ENCODE measurements at regions not wholly inside any gene's neighbourhood (a gene's known extent, or its start where the extent isn't known, plus 50 kb on each side); places are given as distances from the start of the nearest gene placed in this dataset.
"Not testable (repeated sequence)": the region's sequence is repeated elsewhere in the genome, so short reads cannot be mapped to it uniquely, and the experiment has no call there.

GRCh38 chr9:74424488-74424887 is 72.6 kb upstream of the RORB start:
- not testable (repeated sequence) for DNase-seq (ENCODE audit: low read depth in 2 of 2)

- DNase-seq (ENCODE audit: low read depth in 2 of 2): no peak
Observed at GRCh38 chr9:74431467-74431866, 65.7 kb upstream of the RORB start.

GRCh38 chr9:74443036-74443750 is 53.9 kb upstream of the RORB start:
- DNase-seq (ENCODE audit: low read depth in 2 of 2): no peak

- no peak for DNase-seq (ENCODE audit: low read depth in 2 of 2)
Observed at GRCh38 chr9:74444369-74444768, 52.8 kb upstream of the RORB start.
